Esophagus muscularis mucosa (tissue), 3 donors: ENCODE measurements at regions not wholly inside any gene's neighbourhood (a gene's known extent, or its start where the extent isn't known, plus 50 kb on each side); places are given as distances from the start of the nearest gene placed in this dataset.

ENCODE experiments used
- CTCF ChIP-seq, 3 experiments: fragments of 200-600 bp in 2 of 3; fragments of 450-650 bp in 1 of 3; sonication (generic) in 2 of 3; IDR thresholded peaks; one replicate each; pipeline ENCODE4 v1.5.1; 2017 to 2019; ENCODE audit warnings: antibody characterized with exemption in 3 of 3, mild to moderate bottlenecking in 2 of 3, moderate library complexity in 1 of 3
- POLR2A ChIP-seq: fragments of 450-650 bp; IDR thresholded peaks from one replicate; pipeline ENCODE4 v1.6.1; 2017; ENCODE audit warnings: antibody characterized with exemption, moderate library complexity, mild to moderate bottlenecking, low read depth
- POLR2AphosphoS5 ChIP-seq, 2 donors: sonication (generic); formaldehyde crosslinking; IDR thresholded peaks; one replicate each; pipeline ENCODE4 v1.6.1; 2017; ENCODE audit warnings: antibody characterized with exemption in 2 of 2

- TF ChIP-seq CTCF (IDR thresholded peaks at IDR 0.05) (no peak), POLR2AphosphoS5 (IDR thresholded peaks at IDR 0.05) (no peak), POLR2A (no peak)
Measured at GRCh38 chr11:109237636-109238035, 184.4 kb upstream of the C11orf87 start.
